ENCODE measurements at regions not wholly inside any gene's neighbourhood (a gene's known extent, or its start where the extent isn't known, plus 50 kb on each side); places are given as distances from the start of the nearest gene placed in this dataset.
A peak's percentile ranks its signal among the peaks of the same experiment; 100 is the strongest.

GRCh38 chr2:5509362-5509761 lies 182.8 kb upstream of the SOX11 start:
- DNase-seq, result no peak

- DNase-seq, result no peak
Measured at GRCh38 chr2:5510082-5510481, 182.1 kb upstream of the SOX11 start.

GRCh38 chr2:5515693-5516092 lies 176.5 kb upstream of the SOX11 start:
- no peak for DNase-seq

GRCh38 chr2:5519286-5519685 lies 172.9 kb upstream of the SOX11 start:
- DNase-seq, result no peak

GRCh38 chr2:5520463-5520972 lies 171.7 kb upstream of the SOX11 start:
- DNase-seq, result peak; percentile 52

GRCh38 chr2:5521461-5521860 lies 170.7 kb upstream of the SOX11 start:
- no peak for DNase-seq

- DNase-seq, result no peak
Measured at GRCh38 chr2:5524551-5524950, 167.6 kb upstream of the SOX11 start.

GRCh38 chr2:5528706-5529105 lies 163.5 kb upstream of the SOX11 start:
- no peak for DNase-seq

GRCh38 chr2:5530011-5530696 lies 162.0 kb upstream of the SOX11 start:
- no peak for DNase-seq

GRCh38 chr2:5535301-5535700 lies 156.9 kb upstream of the SOX11 start:
- no peak for DNase-seq

- DNase-seq, result no peak
Measured at GRCh38 chr2:5537180-5537688, 154.9 kb upstream of the SOX11 start.

GRCh38 chr2:5538313-5538712 lies 153.9 kb upstream of the SOX11 start:
- DNase-seq, result no peak

- peak; percentile 68 for DNase-seq
Measured at GRCh38 chr2:5538772-5539171, 153.4 kb upstream of the SOX11 start.

GRCh38 chr2:5539282-5540165 lies 152.7 kb upstream of the SOX11 start:
- DNase-seq, result peak; percentile 77

- no peak for DNase-seq
Measured at GRCh38 chr2:5540856-5541255, 151.3 kb upstream of the SOX11 start.

- DNase-seq, result no peak
Measured at GRCh38 chr2:5544205-5544786, 147.9 kb upstream of the SOX11 start.

GRCh38 chr2:5546181-5546580 lies 146.0 kb upstream of the SOX11 start:
- no peak for DNase-seq

- DNase-seq, result peak; percentile 58
Measured at GRCh38 chr2:5548991-5549715, 143.0 kb upstream of the SOX11 start.

- no peak for DNase-seq
Measured at GRCh38 chr2:5549771-5550170, 142.4 kb upstream of the SOX11 start.

GRCh38 chr2:5555636-5556035 lies 136.5 kb upstream of the SOX11 start:
- DNase-seq, result no peak

- peak; percentile 45 for DNase-seq
Measured at GRCh38 chr2:5561006-5561405, 131.2 kb upstream of the SOX11 start.

GRCh38 chr2:5562426-5562825 lies 129.8 kb upstream of the SOX11 start:
- no peak for DNase-seq
